GM23338 (cell line): ENCODE measurements at regions not wholly inside any gene's neighbourhood (a gene's known extent, or its start where the extent isn't known, plus 50 kb on each side); places are given as distances from the start of the nearest gene placed in this dataset.

Source experiments
- ATAC-seq: fragments of 200-7000 bp; cut with Tn5 transposase; 3 replicates; pipeline ENCODE4 v1.9.1; 2020
- DNase-seq: peaks from one replicate; pipeline ENCODE4 v3.0.0-alpha.2; 2015; ENCODE audit warnings: low spot score
- H2AFZ ChIP-seq: fragments of 200-600 bp; sonication (generic); 2 replicates; pipeline ENCODE4 v1.8.0; 2016; ENCODE audit warnings: antibody characterized with exemption, mild to moderate bottlenecking, moderate library complexity
- H3F3A ChIP-seq: fragments of 200-600 bp; sonication (generic); replicated peaks from 2 replicates; pipeline ENCODE4 v1.8.0; 2017; ENCODE audit warnings: antibody characterized with exemption, mixed run types, low read depth
- H3K27ac ChIP-seq: fragments of 200-600 bp; sonication (generic); 2 replicates; pipeline ENCODE4 v1.6.1; 2016; ENCODE audit warnings: low read depth
- H3K27me3 ChIP-seq: fragments of 200-600 bp; sonication (generic); 2 replicates; pipeline ENCODE4 v1.8.0; 2016; ENCODE audit warnings: mild to moderate bottlenecking, mixed run types, moderate library complexity; ENCODE audit not compliant: insufficient read depth
- H3K36me3 ChIP-seq: fragments of 200-600 bp; sonication (generic); 2 replicates; pipeline ENCODE4 v1.8.0; 2016; ENCODE audit warnings: mild to moderate bottlenecking; ENCODE audit not compliant: insufficient read depth
- H3K4me1 ChIP-seq: fragments of 200-600 bp; sonication (generic); 2 replicates; pipeline ENCODE4 v1.8.0; 2016; ENCODE audit warnings: mild to moderate bottlenecking, moderate library complexity; ENCODE audit not compliant: insufficient read depth
- H3K4me2 ChIP-seq: fragments of 200-600 bp; sonication (generic); 2 replicates; pipeline ENCODE4 v1.7.1; 2017; ENCODE audit warnings: mixed run types
- H3K4me3 ChIP-seq: fragments of 200-600 bp; sonication (generic); 2 replicates; pipeline ENCODE4 v1.6.1; 2016; ENCODE audit warnings: mixed run types
- H3K79me2 ChIP-seq: fragments of 200-600 bp; sonication (generic); replicated peaks from 2 replicates; pipeline ENCODE4 v1.8.0; 2017; ENCODE audit warnings: mild to moderate bottlenecking; ENCODE audit not compliant: insufficient read depth
- H3K9me2 ChIP-seq: fragments of 200-600 bp; sonication (generic); 2 replicates; pipeline ENCODE4 v1.8.0; 2017; ENCODE audit not compliant: insufficient read depth
- H4K20me1 ChIP-seq: fragments of 200-600 bp; sonication (generic); replicated peaks from 2 replicates; pipeline ENCODE4 v1.8.0; 2017; ENCODE audit warnings: mild to moderate bottlenecking; ENCODE audit not compliant: insufficient read depth
- H3K27ac Mint-ChIP-seq: 2 replicates; pipeline ENCODE4 v1.8.0; 2020; ENCODE audit warnings: inconsistent platforms, mild to moderate bottlenecking, moderate library complexity, mixed read lengths
- H3K27me3 Mint-ChIP-seq: 3 replicates; pipeline ENCODE4 v1.8.0; 2022; ENCODE audit warnings: low read depth, mild to moderate bottlenecking, moderate library complexity, mixed read lengths, inconsistent platforms; ENCODE audit not compliant: insufficient read depth, poor library complexity
- H3K36me3 Mint-ChIP-seq: 3 replicates; pipeline ENCODE4 v1.8.0; 2021; ENCODE audit warnings: low read depth, mild to moderate bottlenecking, inconsistent platforms, moderate library complexity, mixed read lengths
- H3K4me1 Mint-ChIP-seq: 3 replicates; pipeline ENCODE4 v1.8.0; 2020; ENCODE audit warnings: mild to moderate bottlenecking, inconsistent platforms, mixed read lengths
- H3K4me3 Mint-ChIP-seq: 3 replicates; pipeline ENCODE4 v1.8.0; 2021; ENCODE audit warnings: moderate library complexity, mild to moderate bottlenecking, inconsistent platforms, mixed read lengths
- H3K9me3 Mint-ChIP-seq: 3 replicates; pipeline ENCODE4 v1.8.0; 2020; ENCODE audit warnings: moderate library complexity, mild to moderate bottlenecking, inconsistent platforms, mixed read lengths
- CREB1 ChIP-seq: fragments of 250-450 bp; sonication (Bioruptor Pico); IDR thresholded peaks from 2 replicates; pipeline ENCODE4 v1.5.0; 2020; ENCODE audit warnings: low read depth, mild to moderate bottlenecking, moderate library complexity
- EZH2 ChIP-seq: fragments of 200-600 bp; sonication (generic); IDR thresholded peaks from one replicate; pipeline ENCODE4 v1.8.0; 2017; ENCODE audit warnings: antibody characterized with exemption, mild to moderate bottlenecking, low read depth; ENCODE audit not compliant: unreplicated experiment
- EZH2phosphoT487 ChIP-seq: fragments of 200-600 bp; sonication (generic); IDR thresholded peaks from one replicate; pipeline ENCODE4 v1.8.1; 2018; ENCODE audit warnings: antibody characterized with exemption; ENCODE audit not compliant: unreplicated experiment
- JUNB ChIP-seq: IDR thresholded peaks from one replicate; pipeline ENCODE4 v1.6.1; 2016; ENCODE audit warnings: antibody characterized with exemption; ENCODE audit not compliant: unreplicated experiment
- NANOG ChIP-seq: IDR thresholded peaks from 2 replicates; pipeline ENCODE4 v1.6.1; 2016; ENCODE audit warnings: antibody characterized with exemption, borderline replicate concordance
- POLR2AphosphoS5 ChIP-seq: IDR thresholded peaks from 2 replicates; pipeline ENCODE4 v1.6.1; 2016; ENCODE audit warnings: antibody characterized with exemption, low read depth
- STAT1 ChIP-seq: IDR thresholded peaks from one replicate; pipeline ENCODE4 v1.6.1; 2016; ENCODE audit warnings: antibody characterized with exemption; ENCODE audit not compliant: unreplicated experiment
- ZNF114 ChIP-seq: fragments of 250-450 bp; sonication (Bioruptor Pico); IDR thresholded peaks from 2 replicates; pipeline ENCODE4 v1.5.0; 2020; ENCODE audit warnings: mild to moderate bottlenecking, moderate library complexity
- ZNF331 ChIP-seq: fragments of 250-450 bp; sonication (Bioruptor Pico); IDR thresholded peaks from 2 replicates; pipeline ENCODE4 v1.5.0; 2020; ENCODE audit warnings: low read depth, mild to moderate bottlenecking, moderate library complexity
- TF ChIP-seq, protein P1 (sequence below), 2 experiments: fragments of 200-600 bp in 1 of 2; sonication (generic) in 1 of 2; conservative IDR thresholded peaks; 2 replicates each; pipeline versions ENCODE4 v1.5.1 to v1.6.1; 2016 to 2017; ENCODE audit warnings: antibody characterized with exemption in 2 of 2, low read depth in 2 of 2, mild to moderate bottlenecking in 2 of 2, moderate library complexity in 1 of 2
- TF ChIP-seq, protein P2 (sequence below): fragments of 250-450 bp; sonication (Bioruptor Pico); IDR thresholded peaks from 2 replicates; pipeline ENCODE4 v1.5.0; 2020; ENCODE audit warnings: mild to moderate bottlenecking, moderate library complexity
- TF ChIP-seq, protein P3 (sequence below): IDR thresholded peaks from 2 replicates; pipeline ENCODE4 v1.6.1; 2016; ENCODE audit warnings: antibody characterized with exemption
- TF ChIP-seq, protein P4 (sequence below): IDR thresholded peaks from one replicate; pipeline ENCODE4 v1.6.1; 2018; ENCODE audit warnings: antibody characterized with exemption; ENCODE audit not compliant: unreplicated experiment

DNA sequence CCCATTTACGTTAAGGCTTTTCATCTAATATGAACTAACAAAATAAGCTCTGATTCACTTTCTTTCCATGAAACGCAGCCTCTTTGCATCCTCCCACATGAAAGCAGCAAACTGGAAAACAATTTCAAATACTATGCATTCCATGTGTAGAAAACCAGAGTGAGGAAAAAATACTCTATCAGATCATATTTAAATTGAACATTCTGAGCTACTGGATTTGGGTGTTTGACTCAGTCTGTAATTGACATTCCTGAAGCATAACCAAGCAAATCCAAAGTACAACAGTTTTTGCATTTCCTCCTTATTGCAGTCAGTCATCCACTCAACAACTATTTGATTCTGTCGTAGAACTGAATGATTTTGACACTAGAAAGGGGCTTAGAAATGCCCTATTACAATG lies 399.1 kb upstream of the NMUR2 start:
- peaks cover 6% of the 10 kb centered on the region; the same call in 1 of the 2 replicates for H3K4me1 ChIP-seq
- no peak overlapping the region for H3K4me3 Mint-ChIP-seq
- no peaks in the 10 kb centered on the region for H3K27me3 ChIP-seq
- H3K36me3 Mint-ChIP-seq, result no peaks in the 10 kb centered on the region
- no peaks in the 10 kb centered on the region for H3F3A ChIP-seq
- no peak overlapping the region for H2AFZ ChIP-seq
- no peak overlapping the region for H3K27ac ChIP-seq
- H3K36me3 ChIP-seq, result no peaks in the 10 kb centered on the region
- no peak overlapping the region for H3K4me3 ChIP-seq
- H4K20me1 ChIP-seq, result no peaks in the 10 kb centered on the region
- TF ChIP-seq ZNF331, result no peak
- TF ChIP-seq, protein P1, sequence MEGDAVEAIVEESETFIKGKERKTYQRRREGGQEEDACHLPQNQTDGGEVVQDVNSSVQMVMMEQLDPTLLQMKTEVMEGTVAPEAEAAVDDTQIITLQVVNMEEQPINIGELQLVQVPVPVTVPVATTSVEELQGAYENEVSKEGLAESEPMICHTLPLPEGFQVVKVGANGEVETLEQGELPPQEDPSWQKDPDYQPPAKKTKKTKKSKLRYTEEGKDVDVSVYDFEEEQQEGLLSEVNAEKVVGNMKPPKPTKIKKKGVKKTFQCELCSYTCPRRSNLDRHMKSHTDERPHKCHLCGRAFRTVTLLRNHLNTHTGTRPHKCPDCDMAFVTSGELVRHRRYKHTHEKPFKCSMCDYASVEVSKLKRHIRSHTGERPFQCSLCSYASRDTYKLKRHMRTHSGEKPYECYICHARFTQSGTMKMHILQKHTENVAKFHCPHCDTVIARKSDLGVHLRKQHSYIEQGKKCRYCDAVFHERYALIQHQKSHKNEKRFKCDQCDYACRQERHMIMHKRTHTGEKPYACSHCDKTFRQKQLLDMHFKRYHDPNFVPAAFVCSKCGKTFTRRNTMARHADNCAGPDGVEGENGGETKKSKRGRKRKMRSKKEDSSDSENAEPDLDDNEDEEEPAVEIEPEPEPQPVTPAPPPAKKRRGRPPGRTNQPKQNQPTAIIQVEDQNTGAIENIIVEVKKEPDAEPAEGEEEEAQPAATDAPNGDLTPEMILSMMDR (conservative IDR thresholded peaks at IDR 0.05; ENCODE audit: low read depth in 2 of 2), result no peak
- TF ChIP-seq ZNF114 (CRISPR knock-in tag), result no peak
- no peak for TF ChIP-seq NANOG
- TF ChIP-seq EZH2, result no peak
- TF ChIP-seq, protein P2, sequence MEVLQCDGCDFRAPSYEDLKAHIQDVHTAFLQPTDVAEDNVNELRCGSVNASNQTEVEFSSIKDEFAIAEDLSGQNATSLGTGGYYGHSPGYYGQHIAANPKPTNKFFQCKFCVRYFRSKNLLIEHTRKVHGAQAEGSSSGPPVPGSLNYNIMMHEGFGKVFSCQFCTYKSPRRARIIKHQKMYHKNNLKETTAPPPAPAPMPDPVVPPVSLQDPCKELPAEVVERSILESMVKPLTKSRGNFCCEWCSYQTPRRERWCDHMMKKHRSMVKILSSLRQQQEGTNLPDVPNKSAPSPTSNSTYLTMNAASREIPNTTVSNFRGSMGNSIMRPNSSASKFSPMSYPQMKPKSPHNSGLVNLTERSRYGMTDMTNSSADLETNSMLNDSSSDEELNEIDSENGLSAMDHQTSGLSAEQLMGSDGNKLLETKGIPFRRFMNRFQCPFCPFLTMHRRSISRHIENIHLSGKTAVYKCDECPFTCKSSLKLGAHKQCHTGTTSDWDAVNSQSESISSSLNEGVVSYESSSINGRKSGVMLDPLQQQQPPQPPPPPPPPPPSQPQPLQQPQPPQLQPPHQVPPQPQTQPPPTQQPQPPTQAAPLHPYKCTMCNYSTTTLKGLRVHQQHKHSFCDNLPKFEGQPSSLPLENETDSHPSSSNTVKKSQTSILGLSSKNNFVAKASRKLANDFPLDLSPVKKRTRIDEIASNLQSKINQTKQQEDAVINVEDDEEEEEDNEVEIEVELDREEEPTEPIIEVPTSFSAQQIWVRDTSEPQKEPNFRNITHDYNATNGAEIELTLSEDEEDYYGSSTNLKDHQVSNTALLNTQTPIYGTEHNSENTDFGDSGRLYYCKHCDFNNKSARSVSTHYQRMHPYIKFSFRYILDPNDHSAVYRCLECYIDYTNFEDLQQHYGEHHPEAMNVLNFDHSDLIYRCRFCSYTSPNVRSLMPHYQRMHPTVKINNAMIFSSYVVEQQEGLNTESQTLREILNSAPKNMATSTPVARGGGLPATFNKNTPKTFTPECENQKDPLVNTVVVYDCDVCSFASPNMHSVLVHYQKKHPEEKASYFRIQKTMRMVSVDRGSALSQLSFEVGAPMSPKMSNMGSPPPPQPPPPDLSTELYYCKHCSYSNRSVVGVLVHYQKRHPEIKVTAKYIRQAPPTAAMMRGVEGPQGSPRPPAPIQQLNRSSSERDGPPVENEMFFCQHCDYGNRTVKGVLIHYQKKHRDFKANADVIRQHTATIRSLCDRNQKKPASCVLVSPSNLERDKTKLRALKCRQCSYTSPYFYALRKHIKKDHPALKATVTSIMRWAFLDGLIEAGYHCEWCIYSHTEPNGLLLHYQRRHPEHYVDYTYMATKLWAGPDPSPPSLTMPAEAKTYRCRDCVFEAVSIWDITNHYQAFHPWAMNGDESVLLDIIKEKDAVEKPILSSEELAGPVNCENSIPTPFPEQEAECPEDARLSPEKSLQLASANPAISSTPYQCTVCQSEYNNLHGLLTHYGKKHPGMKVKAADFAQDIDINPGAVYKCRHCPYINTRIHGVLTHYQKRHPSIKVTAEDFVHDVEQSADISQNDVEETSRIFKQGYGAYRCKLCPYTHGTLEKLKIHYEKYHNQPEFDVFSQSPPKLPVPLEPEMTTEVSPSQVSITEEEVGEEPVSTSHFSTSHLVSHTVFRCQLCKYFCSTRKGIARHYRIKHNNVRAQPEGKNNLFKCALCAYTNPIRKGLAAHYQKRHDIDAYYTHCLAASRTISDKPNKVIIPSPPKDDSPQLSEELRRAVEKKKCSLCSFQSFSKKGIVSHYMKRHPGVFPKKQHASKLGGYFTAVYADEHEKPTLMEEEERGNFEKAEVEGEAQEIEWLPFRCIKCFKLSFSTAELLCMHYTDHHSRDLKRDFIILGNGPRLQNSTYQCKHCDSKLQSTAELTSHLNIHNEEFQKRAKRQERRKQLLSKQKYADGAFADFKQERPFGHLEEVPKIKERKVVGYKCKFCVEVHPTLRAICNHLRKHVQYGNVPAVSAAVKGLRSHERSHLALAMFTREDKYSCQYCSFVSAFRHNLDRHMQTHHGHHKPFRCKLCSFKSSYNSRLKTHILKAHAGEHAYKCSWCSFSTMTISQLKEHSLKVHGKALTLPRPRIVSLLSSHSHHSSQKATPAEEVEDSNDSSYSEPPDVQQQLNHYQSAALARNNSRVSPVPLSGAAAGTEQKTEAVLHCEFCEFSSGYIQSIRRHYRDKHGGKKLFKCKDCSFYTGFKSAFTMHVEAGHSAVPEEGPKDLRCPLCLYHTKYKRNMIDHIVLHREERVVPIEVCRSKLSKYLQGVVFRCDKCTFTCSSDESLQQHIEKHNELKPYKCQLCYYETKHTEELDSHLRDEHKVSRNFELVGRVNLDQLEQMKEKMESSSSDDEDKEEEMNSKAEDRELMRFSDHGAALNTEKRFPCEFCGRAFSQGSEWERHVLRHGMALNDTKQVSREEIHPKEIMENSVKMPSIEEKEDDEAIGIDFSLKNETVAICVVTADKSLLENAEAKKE (CRISPR knock-in tag), result no peak
- TF ChIP-seq STAT1, result no peak
- no peak for TF ChIP-seq EZH2phosphoT487
- TF ChIP-seq POLR2AphosphoS5, result no peak
- TF ChIP-seq, protein P3, sequence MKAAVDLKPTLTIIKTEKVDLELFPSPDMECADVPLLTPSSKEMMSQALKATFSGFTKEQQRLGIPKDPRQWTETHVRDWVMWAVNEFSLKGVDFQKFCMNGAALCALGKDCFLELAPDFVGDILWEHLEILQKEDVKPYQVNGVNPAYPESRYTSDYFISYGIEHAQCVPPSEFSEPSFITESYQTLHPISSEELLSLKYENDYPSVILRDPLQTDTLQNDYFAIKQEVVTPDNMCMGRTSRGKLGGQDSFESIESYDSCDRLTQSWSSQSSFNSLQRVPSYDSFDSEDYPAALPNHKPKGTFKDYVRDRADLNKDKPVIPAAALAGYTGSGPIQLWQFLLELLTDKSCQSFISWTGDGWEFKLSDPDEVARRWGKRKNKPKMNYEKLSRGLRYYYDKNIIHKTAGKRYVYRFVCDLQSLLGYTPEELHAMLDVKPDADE, result no peak
- TF ChIP-seq JUNB, result no peak
- no peak for TF ChIP-seq CREB1 (CRISPR knock-in tag)
- TF ChIP-seq, protein P4, sequence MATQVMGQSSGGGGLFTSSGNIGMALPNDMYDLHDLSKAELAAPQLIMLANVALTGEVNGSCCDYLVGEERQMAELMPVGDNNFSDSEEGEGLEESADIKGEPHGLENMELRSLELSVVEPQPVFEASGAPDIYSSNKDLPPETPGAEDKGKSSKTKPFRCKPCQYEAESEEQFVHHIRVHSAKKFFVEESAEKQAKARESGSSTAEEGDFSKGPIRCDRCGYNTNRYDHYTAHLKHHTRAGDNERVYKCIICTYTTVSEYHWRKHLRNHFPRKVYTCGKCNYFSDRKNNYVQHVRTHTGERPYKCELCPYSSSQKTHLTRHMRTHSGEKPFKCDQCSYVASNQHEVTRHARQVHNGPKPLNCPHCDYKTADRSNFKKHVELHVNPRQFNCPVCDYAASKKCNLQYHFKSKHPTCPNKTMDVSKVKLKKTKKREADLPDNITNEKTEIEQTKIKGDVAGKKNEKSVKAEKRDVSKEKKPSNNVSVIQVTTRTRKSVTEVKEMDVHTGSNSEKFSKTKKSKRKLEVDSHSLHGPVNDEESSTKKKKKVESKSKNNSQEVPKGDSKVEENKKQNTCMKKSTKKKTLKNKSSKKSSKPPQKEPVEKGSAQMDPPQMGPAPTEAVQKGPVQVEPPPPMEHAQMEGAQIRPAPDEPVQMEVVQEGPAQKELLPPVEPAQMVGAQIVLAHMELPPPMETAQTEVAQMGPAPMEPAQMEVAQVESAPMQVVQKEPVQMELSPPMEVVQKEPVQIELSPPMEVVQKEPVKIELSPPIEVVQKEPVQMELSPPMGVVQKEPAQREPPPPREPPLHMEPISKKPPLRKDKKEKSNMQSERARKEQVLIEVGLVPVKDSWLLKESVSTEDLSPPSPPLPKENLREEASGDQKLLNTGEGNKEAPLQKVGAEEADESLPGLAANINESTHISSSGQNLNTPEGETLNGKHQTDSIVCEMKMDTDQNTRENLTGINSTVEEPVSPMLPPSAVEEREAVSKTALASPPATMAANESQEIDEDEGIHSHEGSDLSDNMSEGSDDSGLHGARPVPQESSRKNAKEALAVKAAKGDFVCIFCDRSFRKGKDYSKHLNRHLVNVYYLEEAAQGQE, result no peak
- H3K4me2 ChIP-seq, result no peak overlapping the region
- H3K4me1 Mint-ChIP-seq, result no peaks in the 10 kb centered on the region; the same call in 2 of the 3 replicates
- no peaks in the 10 kb centered on the region for H3K27me3 Mint-ChIP-seq
- H3K9me2 ChIP-seq, result no peaks in the 10 kb centered on the region
- no peak overlapping the region for H3K27ac Mint-ChIP-seq
- no peak for ATAC-seq
- DNase-seq, result no peak
- no peaks in the 10 kb centered on the region for H3K79me2 ChIP-seq
- no peaks in the 10 kb centered on the region for H3K9me3 Mint-ChIP-seq
